ENCODE measurements at regions not wholly inside any gene's neighbourhood (a gene's known extent, or its start where the extent isn't known, plus 50 kb on each side); places are given as distances from the start of the nearest gene placed in this dataset.
A peak's percentile ranks its signal among the peaks of the same experiment; 100 is the strongest.

DNA sequence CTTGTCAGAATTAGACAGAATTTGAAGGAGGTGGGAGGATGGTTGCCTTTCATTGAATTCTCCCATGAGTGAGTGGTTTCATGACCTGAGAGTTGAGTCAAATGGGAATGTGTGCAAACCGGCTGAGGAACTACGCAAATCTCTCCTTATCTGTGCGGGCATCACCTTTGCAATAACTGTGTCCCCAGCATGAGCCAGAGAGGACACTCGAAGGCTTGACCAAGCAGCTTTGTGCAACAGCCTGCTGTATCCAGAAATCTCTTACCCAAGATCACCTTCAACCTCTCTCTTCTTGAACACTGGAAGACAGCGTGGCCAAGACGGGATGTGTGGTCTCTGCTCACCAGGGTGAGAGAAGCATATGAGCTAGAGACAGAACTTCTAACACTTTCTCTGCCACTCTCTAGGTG is 93.8 kb upstream of the IKZF1 start:
- CTCF ChIA-PET, result interaction anchor here (0.6 to 0.7 kb wide), 2 partner anchors 9 to 230 kb away, joined by 3 to 4 read pairs; no protein-coding TSS in a partner anchor
- no peak overlapping the region for H3K27ac ChIP-seq
- DNase-seq (ENCODE audit: low spot score), result no peak
- TF ChIP-seq, protein P1, sequence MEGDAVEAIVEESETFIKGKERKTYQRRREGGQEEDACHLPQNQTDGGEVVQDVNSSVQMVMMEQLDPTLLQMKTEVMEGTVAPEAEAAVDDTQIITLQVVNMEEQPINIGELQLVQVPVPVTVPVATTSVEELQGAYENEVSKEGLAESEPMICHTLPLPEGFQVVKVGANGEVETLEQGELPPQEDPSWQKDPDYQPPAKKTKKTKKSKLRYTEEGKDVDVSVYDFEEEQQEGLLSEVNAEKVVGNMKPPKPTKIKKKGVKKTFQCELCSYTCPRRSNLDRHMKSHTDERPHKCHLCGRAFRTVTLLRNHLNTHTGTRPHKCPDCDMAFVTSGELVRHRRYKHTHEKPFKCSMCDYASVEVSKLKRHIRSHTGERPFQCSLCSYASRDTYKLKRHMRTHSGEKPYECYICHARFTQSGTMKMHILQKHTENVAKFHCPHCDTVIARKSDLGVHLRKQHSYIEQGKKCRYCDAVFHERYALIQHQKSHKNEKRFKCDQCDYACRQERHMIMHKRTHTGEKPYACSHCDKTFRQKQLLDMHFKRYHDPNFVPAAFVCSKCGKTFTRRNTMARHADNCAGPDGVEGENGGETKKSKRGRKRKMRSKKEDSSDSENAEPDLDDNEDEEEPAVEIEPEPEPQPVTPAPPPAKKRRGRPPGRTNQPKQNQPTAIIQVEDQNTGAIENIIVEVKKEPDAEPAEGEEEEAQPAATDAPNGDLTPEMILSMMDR (conservative IDR thresholded peaks at IDR 0.05; ENCODE audit: low read depth), result no peak
- POLR2A ChIA-PET (ENCODE audit: low non-redundant PET), result no interaction called here

DNA sequence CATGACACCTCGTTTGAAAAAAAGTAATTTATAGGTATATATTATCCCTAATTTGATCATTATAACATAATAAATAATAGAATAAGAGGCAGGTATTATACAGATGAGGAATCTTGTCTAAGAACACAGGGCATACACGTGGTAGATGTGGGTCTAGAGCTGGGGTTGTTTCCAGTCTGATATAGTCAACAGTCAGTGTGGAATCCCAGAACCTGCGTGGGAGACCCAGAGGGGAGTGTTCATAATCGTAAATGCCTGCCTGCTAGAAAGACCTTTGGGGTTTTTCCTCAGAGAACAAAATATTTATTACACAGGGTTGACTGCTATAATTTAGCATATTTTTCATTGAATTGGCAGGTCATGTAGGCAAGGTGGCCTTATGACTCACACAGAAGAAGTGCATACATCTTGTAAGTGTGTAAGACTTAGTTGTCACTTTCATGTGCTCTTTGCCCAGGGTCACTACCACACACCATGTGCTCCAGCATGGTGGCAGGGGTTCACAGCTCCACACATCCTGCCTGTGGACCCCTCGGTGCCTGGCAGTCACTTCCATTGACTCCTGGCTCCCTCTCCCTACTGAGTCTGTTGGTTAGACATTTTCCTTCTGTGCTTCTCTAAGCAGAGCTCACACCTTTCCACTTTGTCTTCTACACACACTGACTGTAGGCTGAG is 94.9 kb upstream of the IKZF1 start:
- DNase-seq (ENCODE audit: low spot score), result no peak
- ChIA-PET POLR2A (ENCODE audit: low non-redundant PET) (no interaction called here), CTCF (no interaction called here)
- TF ChIP-seq, protein P1 (conservative IDR thresholded peaks at IDR 0.05; ENCODE audit: low read depth), result no peak
- no peak overlapping the region for H3K27ac ChIP-seq

DNA sequence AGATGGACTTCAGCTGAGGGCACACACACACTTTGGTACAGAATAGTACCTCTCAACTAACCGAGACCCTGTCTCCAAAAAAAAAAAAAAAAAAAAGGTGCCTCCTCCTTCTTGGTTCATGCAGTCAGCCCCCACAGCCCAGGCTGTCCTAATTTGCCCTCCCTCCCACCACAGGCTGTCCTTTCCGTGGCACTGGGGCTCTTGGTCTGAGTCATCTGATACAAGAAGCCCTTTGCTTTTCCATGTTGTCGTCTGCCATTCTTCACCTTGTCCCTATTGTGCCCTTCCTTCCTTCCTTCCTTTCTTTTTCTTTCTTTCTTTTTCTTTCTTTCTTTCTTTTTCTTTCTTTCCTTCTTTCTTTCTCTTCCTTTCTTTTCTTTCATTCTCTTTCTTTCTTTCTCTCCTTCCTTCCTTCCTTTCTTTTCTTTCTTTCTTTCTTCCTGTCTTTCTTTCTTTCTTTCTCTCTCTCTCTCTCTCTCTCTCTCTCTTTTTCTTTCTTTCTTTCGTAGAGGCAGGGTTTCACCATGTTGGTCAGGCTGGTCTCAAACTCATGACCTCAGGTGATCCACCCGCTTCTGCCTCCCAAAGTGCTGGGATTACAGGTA is 96.0 kb upstream of the IKZF1 start:
- TF ChIP-seq, protein P1 (conservative IDR thresholded peaks at IDR 0.05; ENCODE audit: low read depth), result no peak
- POLR2A ChIA-PET (ENCODE audit: low non-redundant PET), result no interaction called here
- no peak for DNase-seq (ENCODE audit: low spot score)
- H3K27ac ChIP-seq, result no peak overlapping the region
- CTCF ChIA-PET, result no interaction called here

DNA sequence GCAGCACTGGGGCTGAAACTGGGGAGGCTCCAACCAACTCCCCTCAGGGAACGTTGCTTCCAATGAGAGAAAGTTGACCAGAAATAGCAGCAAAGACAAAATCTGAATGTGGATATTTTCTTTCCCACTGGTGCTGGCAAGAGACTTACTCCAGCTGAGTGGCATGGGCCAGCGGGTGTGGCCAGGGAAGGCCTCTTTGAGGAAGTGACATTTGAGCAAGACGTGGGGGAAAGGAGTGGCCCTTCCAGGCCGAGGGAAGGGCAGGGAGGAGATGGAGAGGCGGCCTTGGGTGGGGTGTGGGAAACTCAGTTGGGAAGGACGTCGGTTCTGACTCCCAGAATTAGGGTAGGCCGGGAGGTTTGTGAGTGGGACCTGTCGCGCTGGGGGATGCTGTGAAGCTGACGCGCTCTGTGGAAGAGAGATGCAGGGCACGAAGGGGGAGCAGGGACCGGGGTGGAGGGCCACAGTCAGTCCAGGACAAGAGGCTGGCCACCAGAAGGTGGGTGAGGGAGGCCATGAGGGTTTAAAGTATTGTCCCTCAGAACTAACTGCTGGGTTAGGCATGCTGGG is 96.7 kb upstream of the IKZF1 start:
- no peak for DNase-seq (ENCODE audit: low spot score)
- ChIA-PET CTCF (interaction anchor here (3.4 kb wide), 1 partner anchor 210 kb away, joined by 41 read pairs; no protein-coding TSS in a partner anchor), POLR2A (ENCODE audit: low non-redundant PET) (no interaction called here)
- no peak overlapping the region for H3K27ac ChIP-seq
- TF ChIP-seq, protein P1 (conservative IDR thresholded peaks at IDR 0.05; ENCODE audit: low read depth), result no peak

DNA sequence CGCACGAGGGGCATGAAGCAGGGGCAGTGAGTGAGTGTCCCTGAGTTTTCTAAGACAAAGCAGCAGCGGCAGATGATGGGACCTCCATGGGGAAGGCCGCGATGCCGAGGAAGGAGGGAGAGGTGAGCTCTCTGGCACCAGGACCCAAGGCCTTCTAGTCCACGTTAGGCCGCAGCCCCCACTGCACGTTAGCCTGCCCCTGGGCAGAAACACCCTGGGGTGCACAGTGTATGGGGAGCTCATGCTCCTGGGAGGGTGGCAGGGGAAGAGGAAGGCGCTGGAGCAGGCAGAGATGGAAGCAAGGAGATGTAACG is 97.3 kb upstream of the IKZF1 start:
- no peak for DNase-seq (ENCODE audit: low spot score)
- TF ChIP-seq, protein P1 (conservative IDR thresholded peaks at IDR 0.05; ENCODE audit: low read depth), result no peak
- ChIA-PET CTCF (interaction anchor here (0.6 to 3.4 kb wide), 2 partner anchors 136 to 210 kb away, joined by 3 to 41 read pairs; no protein-coding TSS in a partner anchor), POLR2A (ENCODE audit: low non-redundant PET) (no interaction called here)
- H3K27ac ChIP-seq, result no peak overlapping the region

DNA sequence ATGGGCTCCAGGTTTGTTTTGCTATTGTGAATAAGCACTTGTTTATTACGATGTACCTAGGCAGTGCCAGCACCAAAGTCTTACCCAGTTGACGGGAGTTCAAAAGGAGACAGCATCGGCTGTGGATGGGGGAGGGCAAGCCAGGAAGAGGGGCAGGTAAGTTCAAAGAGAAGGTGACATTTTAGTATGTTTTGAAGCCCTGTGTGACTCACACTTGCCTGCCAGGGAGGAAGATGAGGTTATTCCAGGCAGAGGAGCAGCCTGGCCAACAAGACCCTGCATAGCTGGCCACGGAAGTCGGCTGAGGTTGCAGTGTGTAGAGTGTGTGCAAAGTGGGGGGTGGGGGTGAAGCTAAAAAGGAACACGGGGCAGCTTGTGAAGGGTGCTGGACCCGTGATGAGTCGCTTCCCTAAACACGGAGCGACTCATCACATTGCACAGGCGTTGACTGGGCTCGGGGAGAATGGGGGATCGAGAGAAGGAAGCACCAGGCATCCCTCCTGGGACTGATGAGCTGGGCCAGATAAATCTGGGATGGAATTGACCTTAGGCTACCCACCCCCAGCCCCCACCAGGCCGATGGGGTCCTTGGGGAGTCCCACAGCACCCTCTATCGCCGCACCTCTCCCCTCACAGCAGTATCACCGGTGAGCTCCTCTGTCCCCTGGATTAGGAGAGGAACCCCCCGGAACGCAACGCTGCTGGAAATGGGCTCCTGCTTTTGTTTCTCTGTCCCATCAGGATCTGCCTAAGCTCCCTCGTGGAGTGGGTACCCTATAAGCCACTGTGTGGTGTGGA is 97.9 kb upstream of the IKZF1 start:
- POLR2A ChIA-PET (ENCODE audit: low non-redundant PET), result no interaction called here

More for the DNA sequence above, 97.9 kb upstream of the IKZF1 start:
- CTCF ChIA-PET, result interaction anchor here (0.6 to 3.4 kb wide), 2 partner anchors 135 to 211 kb away, joined by 3 to 41 read pairs; no protein-coding TSS in a partner anchor
- H3K27ac ChIP-seq, result no peak overlapping the region
- peak; percentile 11 for DNase-seq (ENCODE audit: low spot score)
- TF ChIP-seq, protein P1 (conservative IDR thresholded peaks at IDR 0.05; ENCODE audit: low read depth), result no peak

Data from RWPE1 (cell line).